ENCODE measurements at regions not wholly inside any gene's neighbourhood (a gene's known extent, or its start where the extent isn't known, plus 50 kb on each side); places are given as distances from the start of the nearest gene placed in this dataset.

GRCh38 chrX:123093792-123094191, 90.3 kb upstream of the GRIA3 start:
- no peak for TF ChIP-seq CTCF (IDR thresholded peaks at IDR 0.05 in 2 of 3, conservative IDR thresholded peaks at IDR 0.05 in 1 of 3; ENCODE audit: control insufficient read depth in 2 of 3, extremely low read depth in 1 of 3, insufficient read depth in 1 of 3, low read depth in 3 of 3, low read length in 3 of 3)
- TF ChIP-seq PBX3 (IDR thresholded peaks at IDR 0.05; ENCODE audit: insufficient replicate concordance, low read depth, low read length): no peak
- TF ChIP-seq JUND (IDR thresholded peaks at IDR 0.05; ENCODE audit: low read depth, low read length): no peak
- TF ChIP-seq FOXK2 (IDR thresholded peaks at IDR 0.05): no peak
- TF ChIP-seq CBX5 (IDR thresholded peaks at IDR 0.05; ENCODE audit: low read depth): no peak
- TF ChIP-seq USF1 (IDR thresholded peaks at IDR 0.05; ENCODE audit: borderline replicate concordance, extremely low read length, insufficient read depth, low read depth, low read length): no peak
- no peak for TF ChIP-seq MAX (IDR thresholded peaks at IDR 0.05; ENCODE audit: low read depth, low read length)
- no peak for TF ChIP-seq SMAD5 (IDR thresholded peaks at IDR 0.05; ENCODE audit: low read depth)
- TF ChIP-seq ZZZ3 (IDR thresholded peaks at IDR 0.05; ENCODE audit: control insufficient read depth, insufficient read length, low read depth): no peak
- no peak for TF ChIP-seq POLR2A (IDR thresholded peaks at IDR 0.05; ENCODE audit: low read depth, low read length)

Data from GM12878 (cell line).